SK-N-MC (cell line): ENCODE measurements at regions not wholly inside any gene's neighbourhood (a gene's known extent, or its start where the extent isn't known, plus 50 kb on each side); places are given as distances from the start of the nearest gene placed in this dataset.

ENCODE experiments used
- EZH2 ChIP-seq: fragments of 200-600 bp; sonication (generic); IDR thresholded peaks from one replicate; pipeline ENCODE4 v1.6.1; 2017; ENCODE audit warnings: antibody characterized with exemption
- POLR2AphosphoS5 ChIP-seq: IDR thresholded peaks from 2 replicates; pipeline ENCODE4 v1.6.1; 2012; ENCODE audit warnings: mild to moderate bottlenecking, low read depth, low read length, borderline replicate concordance

DNA sequence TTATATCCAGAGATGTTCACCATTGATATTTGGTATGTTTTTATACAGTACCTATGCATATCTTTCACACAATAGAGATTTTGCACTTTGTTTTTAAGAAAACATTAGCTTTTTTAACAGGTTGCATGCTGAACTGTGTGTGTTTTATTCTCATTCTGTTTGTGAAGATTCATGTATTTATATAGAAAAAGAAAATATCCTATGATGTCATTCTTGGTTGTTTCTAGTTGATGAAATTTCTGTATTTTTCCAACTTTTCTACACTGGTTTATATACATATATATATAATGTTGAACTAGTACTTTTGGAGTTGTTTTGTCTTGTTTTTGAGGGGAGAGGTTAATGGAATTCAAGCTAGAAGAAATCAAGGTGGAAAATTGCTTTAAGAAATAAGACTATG, 143.8 kb downstream of the MATN1 start:
- TF ChIP-seq POLR2AphosphoS5, result no peak
- no peak for TF ChIP-seq EZH2
